CD14-positive monocyte (primary cell): ENCODE measurements at regions not wholly inside any gene's neighbourhood (a gene's known extent, or its start where the extent isn't known, plus 50 kb on each side); places are given as distances from the start of the nearest gene placed in this dataset.

Source experiments
- DNase-seq, 3 donors: peaks; one replicate each; pipeline ENCODE4 v3.0.0-alpha.2; 2011 to 2022
- H2AFZ ChIP-seq: 2 replicates; pipeline ENCODE4 v1.6.0; 2012; ENCODE audit warnings: mild to moderate bottlenecking, low read depth, low read length, inconsistent platforms; ENCODE audit not compliant: insufficient read depth, poor library complexity, severe bottlenecking
- H3K27ac ChIP-seq, 2 donors: 1 replicate in 1 of 2; 2 replicates in 1 of 2; pipeline ENCODE4 v1.5.1; 2012 to 2013; ENCODE audit warnings: low read length in 2 of 2, control low read depth in 1 of 2, inconsistent platforms in 1 of 2, low read depth in 1 of 2, mild to moderate bottlenecking in 1 of 2
- H3K27me3 ChIP-seq, 2 donors: one replicate each; pipeline versions ENCODE4 v1.6.0 to v1.6.1; 2011 to 2013; ENCODE audit warnings: low read length in 2 of 2; ENCODE audit not compliant: control insufficient read depth in 2 of 2, insufficient read depth in 2 of 2
- H3K36me3 ChIP-seq, 2 donors: replicated peaks in 1 of 2; 1 replicate in 1 of 2; 2 replicates in 1 of 2; pipeline versions ENCODE4 v1.5.1 to v1.6.1; 2012 to 2013; ENCODE audit warnings: low read length in 2 of 2, control low read depth in 1 of 2, inconsistent platforms in 1 of 2, mild to moderate bottlenecking in 1 of 2; ENCODE audit not compliant: insufficient read depth in 2 of 2, control insufficient read depth in 1 of 2
- H3K4me1 ChIP-seq, 2 donors: 1 replicate in 1 of 2; 2 replicates in 1 of 2; pipeline versions ENCODE4 v1.5.1 to v1.6.1; 2012 to 2013; ENCODE audit warnings: low read length in 2 of 2, control low read depth in 1 of 2, inconsistent platforms in 1 of 2, mild to moderate bottlenecking in 1 of 2, moderate library complexity in 1 of 2; ENCODE audit not compliant: insufficient read depth in 2 of 2, control insufficient read depth in 1 of 2
- H3K4me2 ChIP-seq: replicated peaks from 2 replicates; pipeline ENCODE3; 2012; ENCODE audit warnings: low read length, moderate library complexity, mild to moderate bottlenecking; ENCODE audit not compliant: poor library complexity, severe bottlenecking; ENCODE audit errors: extremely low read depth
- H3K4me3 ChIP-seq, 3 experiments: fragments of 200-600 bp in 1 of 3; sonication (generic) in 1 of 3; replicated peaks in 1 of 3; 1 replicate in 2 of 3; 2 replicates in 1 of 3; pipeline ENCODE4 v1.5.1; 2011 to 2013; ENCODE audit warnings: low read length in 3 of 3, mild to moderate bottlenecking in 3 of 3, control low read depth in 2 of 3, low read depth in 2 of 3, inconsistent platforms in 1 of 3, moderate library complexity in 1 of 3
- H3K79me2 ChIP-seq: 2 replicates; pipeline ENCODE4 v1.6.0; 2012; ENCODE audit warnings: mild to moderate bottlenecking, control low read depth, inconsistent platforms, low read length, moderate library complexity; ENCODE audit not compliant: insufficient read depth
- H3K9ac ChIP-seq: 2 replicates; pipeline ENCODE4 v1.6.0; 2017; ENCODE audit warnings: low read length, mild to moderate bottlenecking; ENCODE audit not compliant: insufficient read depth, poor library complexity, severe bottlenecking
- H3K9me3 ChIP-seq, 2 donors: replicated peaks in 1 of 2; 1 replicate in 1 of 2; 2 replicates in 1 of 2; pipeline versions ENCODE4 v1.5.1 to v1.6.1; 2012 to 2013; ENCODE audit warnings: low read length in 2 of 2, control low read depth in 1 of 2; ENCODE audit not compliant: control insufficient read depth in 1 of 2, insufficient read depth in 1 of 2
- H4K20me1 ChIP-seq: 2 replicates; pipeline ENCODE4 v1.6.0; 2012; ENCODE audit warnings: mild to moderate bottlenecking, low read length, control low read depth, moderate library complexity; ENCODE audit not compliant: insufficient read depth
- H3K27ac Mint-ChIP-seq, 7 donors: one replicate each; pipeline ENCODE4 v1.8.0; 2020; ENCODE audit warnings: mild to moderate bottlenecking in 7 of 7, mixed read lengths in 7 of 7, moderate library complexity in 6 of 7, inconsistent platforms in 2 of 7
- H3K27me3 Mint-ChIP-seq, 3 donors: one replicate each; pipeline ENCODE4 v1.8.0; 2021 to 2022; ENCODE audit warnings: low read depth in 3 of 3, mild to moderate bottlenecking in 3 of 3, mixed read lengths in 3 of 3, moderate library complexity in 3 of 3, inconsistent platforms in 1 of 3
- H3K36me3 Mint-ChIP-seq, 2 donors: one replicate each; pipeline ENCODE4 v1.8.0; 2020; ENCODE audit warnings: mixed read lengths in 2 of 2, inconsistent platforms in 1 of 2, mild to moderate bottlenecking in 1 of 2
- H3K4me1 Mint-ChIP-seq: one replicate; pipeline ENCODE4 v1.8.0; 2020; ENCODE audit warnings: mild to moderate bottlenecking, mixed read lengths
- H3K4me3 Mint-ChIP-seq, 2 donors: one replicate each; pipeline ENCODE4 v1.8.0; 2020; ENCODE audit warnings: mild to moderate bottlenecking in 2 of 2, mixed read lengths in 2 of 2, moderate library complexity in 1 of 2
- H3K9me3 Mint-ChIP-seq, 7 donors: one replicate each; pipeline ENCODE4 v1.8.0; 2020 to 2022; ENCODE audit warnings: mixed read lengths in 7 of 7, mild to moderate bottlenecking in 6 of 7, moderate library complexity in 6 of 7, inconsistent platforms in 2 of 7
- WGBS: methylation state at CpG from one replicate; pipeline ENCODE4 v1.1.5; 2013; ENCODE audit warnings: missing lambda C conversion rate; ENCODE audit not compliant: insufficient coverage; 5-methylcytosine and 5-hydroxymethylcytosine counted together
- intact Hi-C, 2 donors: fragments of 100-400 bp; cut with micrococcal nuclease; formaldehyde crosslinking; loops; one replicate each; pipeline versions ENCODE4 v1.15.0 to v1.15.1; 2023
- TF ChIP-seq, protein P1 (sequence below): fragments of 200-600 bp; IDR thresholded peaks from one replicate; pipeline ENCODE4 v1.8.0; 2022; ENCODE audit warnings: antibody characterized with exemption, mild to moderate bottlenecking

DNA sequence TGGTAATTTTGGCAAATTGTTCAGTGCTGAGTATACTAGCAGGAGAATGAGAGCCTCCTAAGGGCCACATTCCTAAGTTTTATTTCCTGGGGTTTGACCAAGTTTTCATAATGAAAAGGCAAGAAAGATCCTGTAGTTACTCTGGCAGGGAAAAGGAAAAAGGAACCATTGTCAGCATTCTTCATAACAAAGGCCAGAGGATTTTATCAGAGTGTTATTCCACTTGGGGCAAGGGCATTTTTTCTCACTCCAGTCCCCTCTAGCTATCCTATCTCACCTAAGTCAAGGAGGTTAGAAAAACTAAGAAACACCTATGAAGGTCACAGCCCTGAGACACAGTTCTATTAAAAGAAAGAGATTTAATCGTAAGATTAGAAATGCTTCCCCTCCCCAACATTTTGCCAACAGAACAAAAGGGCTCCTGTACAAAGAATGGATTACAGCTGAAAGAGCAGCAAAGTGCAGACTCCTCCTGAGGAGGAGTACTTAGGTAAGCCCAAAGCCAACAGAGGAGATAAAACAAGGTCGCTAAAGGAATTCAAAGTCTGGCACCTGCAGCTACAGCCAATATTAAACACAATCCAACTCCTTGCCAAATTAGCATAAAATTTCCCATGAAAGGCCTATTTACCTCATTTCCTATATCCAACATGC is 162.4 kb downstream of the GALC start:
- no peaks in the 10 kb centered on the region for H3K9me3 ChIP-seq
- H3K79me2 ChIP-seq = no peaks in the 10 kb centered on the region
- no peak overlapping the region for H3K9ac ChIP-seq
- H3K4me1 ChIP-seq = no peaks in the 10 kb centered on the region
- DNase-seq = no peak
- H3K27ac Mint-ChIP-seq = no peak overlapping the region
- H3K4me3 ChIP-seq = no peak overlapping the region
- H3K36me3 ChIP-seq = no peaks in the 10 kb centered on the region
- no CpG with 5 or more reads among the region's 2 CpGs for WGBS
- no peaks in the 10 kb centered on the region for H3K27me3 ChIP-seq
- no peaks in the 10 kb centered on the region for H4K20me1 ChIP-seq
- no peak overlapping the region for H3K4me3 Mint-ChIP-seq
- H3K36me3 Mint-ChIP-seq = no peaks in the 10 kb centered on the region
- no peaks in the 10 kb centered on the region for H3K9me3 Mint-ChIP-seq
- TF ChIP-seq, protein P1, sequence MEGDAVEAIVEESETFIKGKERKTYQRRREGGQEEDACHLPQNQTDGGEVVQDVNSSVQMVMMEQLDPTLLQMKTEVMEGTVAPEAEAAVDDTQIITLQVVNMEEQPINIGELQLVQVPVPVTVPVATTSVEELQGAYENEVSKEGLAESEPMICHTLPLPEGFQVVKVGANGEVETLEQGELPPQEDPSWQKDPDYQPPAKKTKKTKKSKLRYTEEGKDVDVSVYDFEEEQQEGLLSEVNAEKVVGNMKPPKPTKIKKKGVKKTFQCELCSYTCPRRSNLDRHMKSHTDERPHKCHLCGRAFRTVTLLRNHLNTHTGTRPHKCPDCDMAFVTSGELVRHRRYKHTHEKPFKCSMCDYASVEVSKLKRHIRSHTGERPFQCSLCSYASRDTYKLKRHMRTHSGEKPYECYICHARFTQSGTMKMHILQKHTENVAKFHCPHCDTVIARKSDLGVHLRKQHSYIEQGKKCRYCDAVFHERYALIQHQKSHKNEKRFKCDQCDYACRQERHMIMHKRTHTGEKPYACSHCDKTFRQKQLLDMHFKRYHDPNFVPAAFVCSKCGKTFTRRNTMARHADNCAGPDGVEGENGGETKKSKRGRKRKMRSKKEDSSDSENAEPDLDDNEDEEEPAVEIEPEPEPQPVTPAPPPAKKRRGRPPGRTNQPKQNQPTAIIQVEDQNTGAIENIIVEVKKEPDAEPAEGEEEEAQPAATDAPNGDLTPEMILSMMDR = no peak
- H3K4me2 ChIP-seq = no peak overlapping the region
- no peak overlapping the region for H3K27ac ChIP-seq
- no peaks in the 10 kb centered on the region for H3K4me1 Mint-ChIP-seq
- intact Hi-C loops = no loop called here
- no peak overlapping the region for H2AFZ ChIP-seq
- peaks cover 0 to 3% (median 2%) of the 10 kb centered on the region in 3 donors for H3K27me3 Mint-ChIP-seq

- intact Hi-C loops = no loop called here
- H3K9ac ChIP-seq = no peak overlapping the region
- H3K4me1 ChIP-seq = no peaks in the 10 kb centered on the region
- no peak overlapping the region for H3K4me3 Mint-ChIP-seq
- H2AFZ ChIP-seq = no peak overlapping the region
- H3K36me3 ChIP-seq = no peaks in the 10 kb centered on the region
- no peaks in the 10 kb centered on the region for H3K36me3 Mint-ChIP-seq
- no peaks in the 10 kb centered on the region for H3K9me3 ChIP-seq
- H3K27ac Mint-ChIP-seq = no peak overlapping the region
- H3K4me3 ChIP-seq = no peak overlapping the region
- H3K9me3 Mint-ChIP-seq = no peaks in the 10 kb centered on the region
- H3K4me1 Mint-ChIP-seq = no peaks in the 10 kb centered on the region
- TF ChIP-seq, protein P1 = no peak
- no peak overlapping the region for H3K4me2 ChIP-seq
- H4K20me1 ChIP-seq = no peaks in the 10 kb centered on the region
- no peak overlapping the region for H3K27ac ChIP-seq
- no peak for DNase-seq
- H3K79me2 ChIP-seq = no peaks in the 10 kb centered on the region
- H3K27me3 Mint-ChIP-seq = peaks cover 0 to 3% (median 2%) of the 10 kb centered on the region in 3 donors
- H3K27me3 ChIP-seq = no peaks in the 10 kb centered on the region
These were observed 163.4 kb downstream of the GALC start for GRCh38 chr14:87829543-87829942.
